NCI-H524 treated with DMSO at 0.1 percent for 48 hours (cell line): ENCODE measurements at regions not wholly inside any gene's neighbourhood (a gene's known extent, or its start where the extent isn't known, plus 50 kb on each side); places are given as distances from the start of the nearest gene placed in this dataset.
"Not testable (repeated sequence)": the region's sequence is repeated elsewhere in the genome, so short reads cannot be mapped to it uniquely, and the experiment has no call there.

ENCODE experiments used
- DNase-seq: peaks from one replicate; lab custom pipeline; 2025; lab: John Stamatoyannopoulos, UW

DNA sequence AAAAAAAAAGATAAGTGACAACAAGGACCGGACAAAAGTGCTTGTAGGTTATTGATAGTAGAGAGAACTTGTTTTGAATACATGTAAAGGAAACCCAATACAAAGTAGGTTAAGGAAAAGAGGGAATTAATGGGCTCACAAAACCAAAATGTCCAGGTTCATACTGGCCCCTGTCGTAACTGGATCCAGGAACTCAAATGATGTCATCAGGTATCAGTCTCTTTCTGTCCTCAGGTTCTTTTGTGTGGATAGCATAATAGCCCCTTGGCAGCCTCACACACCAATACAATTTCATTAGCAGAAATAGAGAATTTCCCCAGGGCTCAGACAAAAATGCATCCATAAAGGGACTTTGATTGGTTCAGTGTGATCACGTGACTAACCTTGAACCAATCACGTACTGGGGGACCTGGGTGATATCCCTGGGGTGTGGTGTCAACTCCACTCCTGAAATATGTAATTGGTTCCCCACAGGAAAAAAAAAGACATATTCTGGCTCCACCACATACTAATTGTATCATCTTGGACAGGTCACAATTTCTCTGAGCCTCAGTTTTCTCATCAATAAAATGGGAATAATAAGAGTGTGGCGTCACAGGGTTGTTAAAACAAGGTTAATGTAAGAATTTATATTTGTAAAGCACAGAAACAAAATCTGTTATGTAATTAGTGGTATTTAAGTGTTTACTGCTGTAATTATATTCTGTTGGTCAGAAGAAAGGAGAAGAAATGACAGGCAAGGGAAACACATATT is 174.8 kb downstream of the PDGFRA start:
- DNase-seq = no peak

DNA sequence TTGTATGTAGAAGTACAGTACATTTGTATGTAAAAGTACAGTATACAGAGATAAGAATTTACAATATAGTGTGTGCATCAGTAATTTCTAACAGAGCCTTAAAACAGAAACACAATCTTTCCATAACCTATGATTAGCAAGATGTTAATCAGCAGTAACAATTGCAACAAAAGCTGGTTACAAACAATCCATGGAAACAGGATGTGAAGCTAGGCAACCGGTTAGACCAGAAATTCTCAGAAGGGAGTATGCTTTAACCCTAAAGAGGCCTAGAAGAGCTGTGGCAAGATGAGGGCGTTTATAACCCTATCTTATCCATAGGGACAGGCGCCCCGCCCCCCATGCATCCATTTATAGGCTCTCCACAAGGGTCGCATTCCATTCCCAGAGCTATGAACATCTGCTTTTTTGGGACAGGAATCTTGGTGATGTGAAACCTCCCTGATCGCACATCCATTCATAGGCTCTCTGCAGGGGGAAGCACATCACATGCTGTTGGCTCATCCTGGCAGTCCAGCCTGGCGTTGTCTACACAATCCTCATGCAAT is 180.3 kb downstream of the PDGFRA start:
- DNase-seq = not testable (repeated sequence)

DNA sequence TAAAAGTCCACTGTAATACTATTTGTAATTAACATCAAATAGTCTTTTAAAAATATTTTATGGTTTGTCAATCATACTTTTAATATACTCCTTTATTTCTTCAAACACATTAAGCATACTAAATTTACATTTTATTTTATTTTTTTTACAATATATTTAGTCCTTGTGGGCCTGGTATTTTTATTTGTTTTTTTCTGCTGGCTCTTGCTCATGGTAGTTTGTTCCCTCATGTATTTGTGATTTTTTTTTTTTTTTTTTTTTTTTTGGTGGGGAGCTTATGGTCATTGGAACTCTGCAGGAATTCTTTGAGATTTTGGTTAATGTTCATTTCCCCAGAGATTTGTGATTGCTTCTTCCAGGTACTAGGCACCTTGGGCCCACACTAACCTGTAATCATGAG is 185.5 kb downstream of the PDGFRA start:
- DNase-seq = no peak

DNA sequence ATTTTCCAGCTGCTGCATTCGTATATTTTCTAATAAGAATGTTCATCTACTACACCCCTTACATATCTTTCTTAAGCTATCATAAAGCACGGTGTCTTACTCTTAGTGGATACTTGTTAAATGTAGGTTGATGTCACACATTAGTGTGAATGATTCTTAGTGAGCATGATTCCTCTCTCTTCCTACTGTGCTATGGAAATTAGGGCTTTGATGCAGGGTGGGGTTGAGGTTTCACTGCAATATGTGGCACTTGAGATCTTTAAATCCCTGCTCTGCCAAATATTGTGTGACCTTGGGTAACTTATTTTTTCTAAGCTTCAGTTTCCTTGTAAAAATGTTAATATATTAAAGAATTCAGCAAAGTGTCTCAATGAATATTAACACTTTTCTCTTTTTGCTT is 188.4 kb downstream of the PDGFRA start:
- no peak for DNase-seq

DNA sequence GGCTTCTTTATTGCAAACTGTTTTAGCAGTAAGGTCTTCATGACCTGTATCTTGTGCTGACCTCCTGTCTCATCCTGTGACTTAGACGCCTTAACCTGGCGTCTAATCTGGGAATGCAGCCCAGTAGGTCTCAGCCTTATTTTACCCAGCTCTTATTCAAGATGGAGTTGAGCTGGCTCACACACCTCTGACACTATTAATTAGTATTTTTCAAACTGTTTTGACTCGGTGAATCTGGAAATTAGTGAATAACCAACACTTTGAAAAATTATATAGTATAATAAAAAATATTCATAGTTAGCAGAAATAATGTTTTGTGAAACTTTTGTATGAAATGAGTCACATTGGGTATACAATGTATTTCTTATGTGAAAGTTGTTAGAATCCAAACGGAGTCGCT is 189.4 kb downstream of the PDGFRA start:
- no peak for DNase-seq

DNA sequence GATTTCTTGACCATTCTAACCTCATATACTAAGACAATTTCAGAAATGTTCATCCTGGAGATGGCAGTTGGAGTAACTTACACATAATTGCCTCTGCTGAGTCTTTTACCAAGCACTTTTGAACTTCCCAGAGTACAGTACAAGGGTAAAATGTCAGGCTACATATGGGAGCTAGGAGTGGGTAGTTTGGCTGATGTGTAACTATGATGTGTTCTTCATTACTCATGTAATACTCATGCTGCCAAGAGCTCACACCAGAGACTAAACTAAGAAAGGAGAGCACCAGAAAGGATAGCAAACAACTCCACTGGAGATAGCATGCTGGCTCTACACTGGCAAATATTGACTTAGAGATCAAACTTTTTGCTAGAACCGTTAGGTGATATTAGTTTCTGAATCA is 194.0 kb downstream of the PDGFRA start:
- DNase-seq = no peak

DNA sequence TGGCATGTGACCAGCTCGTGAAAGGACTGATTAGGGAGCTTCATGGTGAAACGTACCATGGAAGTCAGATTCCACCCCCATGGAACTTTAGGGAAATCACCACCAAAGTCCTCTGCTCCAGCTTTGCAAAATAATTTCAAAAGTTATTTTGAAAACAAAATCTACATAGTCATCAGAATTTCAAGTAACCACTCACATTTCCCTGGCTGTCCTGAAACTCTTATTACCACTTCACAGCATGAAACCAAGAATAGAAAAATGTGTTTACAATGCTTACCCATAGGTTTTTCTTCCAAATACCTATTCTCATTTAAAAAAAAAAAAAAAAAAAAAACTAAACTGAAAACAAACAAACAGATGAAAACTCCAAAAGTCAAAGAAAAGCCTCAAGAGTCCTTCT is 198.7 kb downstream of the PDGFRA start:
- DNase-seq = no peak

DNA sequence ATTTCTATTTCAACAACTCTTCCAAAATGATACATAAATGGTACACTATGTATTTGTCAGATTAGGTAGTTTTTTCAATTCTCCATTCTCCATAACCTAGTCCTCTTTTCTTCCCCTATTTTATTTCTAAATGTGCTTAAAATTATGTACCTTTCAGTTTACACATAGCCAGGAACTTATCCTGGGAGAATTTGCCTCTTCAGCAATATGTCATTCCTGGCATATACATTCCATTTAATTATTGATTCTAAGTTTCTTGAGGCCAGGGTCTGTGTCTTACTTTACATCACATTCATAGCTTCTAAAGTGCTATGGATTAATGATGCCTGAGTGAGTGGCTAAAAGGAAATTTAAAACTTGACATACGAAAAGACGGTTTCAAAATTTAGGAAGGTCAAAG is 199.8 kb downstream of the PDGFRA start:
- no peak for DNase-seq

DNA sequence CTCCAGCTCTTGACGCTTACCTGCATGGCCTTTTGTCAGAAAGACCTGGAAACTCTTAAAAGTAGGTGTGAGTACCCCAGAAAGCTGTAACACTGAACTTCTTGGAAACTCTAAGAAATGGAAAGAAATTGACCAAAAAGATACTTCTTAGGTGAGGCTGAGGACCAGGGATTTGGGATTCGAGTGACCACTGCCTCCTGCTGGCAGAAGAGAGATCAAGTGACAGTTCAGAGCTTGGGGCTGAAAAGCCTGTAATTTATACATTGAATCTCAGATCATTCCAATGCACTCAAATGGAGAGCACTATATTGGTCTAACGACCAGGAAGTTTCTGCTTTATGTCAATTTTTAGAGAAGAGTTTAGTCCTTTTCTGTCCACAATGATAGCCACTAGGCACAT is 204.6 kb downstream of the PDGFRA start:
- DNase-seq = no peak

DNA sequence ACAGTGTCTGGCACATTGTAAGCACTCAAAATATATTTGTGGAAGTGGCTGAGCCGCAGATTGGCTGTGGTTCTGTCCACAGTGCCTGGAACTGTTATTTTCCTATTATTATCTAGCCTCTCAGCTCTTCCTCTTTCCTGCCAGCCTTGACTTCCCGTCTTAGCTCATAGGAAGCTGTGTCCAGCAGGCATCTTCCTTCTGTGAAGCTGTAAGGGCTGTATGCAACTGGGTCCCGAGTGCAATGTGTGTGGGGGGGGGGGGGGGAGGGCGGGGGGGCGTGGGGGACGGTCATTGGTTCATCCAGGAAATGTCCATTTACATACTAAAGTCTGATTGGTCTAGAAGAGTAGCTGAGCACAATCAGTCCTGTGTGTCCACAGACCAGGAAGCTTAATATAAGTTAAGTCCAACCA is 210.7 kb downstream of the PDGFRA start:
- no peak for DNase-seq

DNA sequence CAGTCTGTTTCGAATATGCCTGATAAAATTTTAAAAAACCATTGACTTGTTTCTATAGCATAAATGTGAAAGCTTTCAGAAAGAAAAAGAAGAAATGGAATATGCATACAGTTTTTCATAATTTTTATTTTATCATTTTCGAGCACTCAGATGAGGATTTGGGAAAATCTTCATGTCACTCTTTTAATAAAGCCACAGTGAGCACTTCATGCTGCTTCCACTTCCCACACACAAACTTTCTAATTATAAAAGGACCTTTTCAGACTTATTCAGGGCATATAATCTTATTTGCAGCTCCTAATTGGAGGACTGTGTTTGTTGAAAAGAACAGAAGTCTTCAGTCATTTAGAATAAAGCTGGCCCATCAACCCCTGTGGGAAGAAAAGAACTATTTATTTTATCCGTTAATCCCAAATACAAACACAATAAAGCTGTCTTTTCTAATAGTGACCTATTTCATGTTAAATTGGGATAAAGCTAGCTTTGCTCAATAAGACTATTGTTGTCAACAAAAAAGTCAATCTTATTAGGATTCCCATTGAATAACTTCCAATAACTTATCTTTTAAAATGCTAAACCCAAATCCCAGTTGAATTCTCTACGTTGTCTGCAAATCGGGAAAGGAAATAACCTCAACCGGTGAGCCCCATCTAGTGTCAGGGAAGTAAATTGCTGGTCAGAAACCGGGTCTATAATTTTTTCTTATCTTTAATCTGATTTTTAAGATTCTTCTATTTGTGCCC is 211.5 kb downstream of the PDGFRA start:
- DNase-seq = peak; percentile 5

DNA sequence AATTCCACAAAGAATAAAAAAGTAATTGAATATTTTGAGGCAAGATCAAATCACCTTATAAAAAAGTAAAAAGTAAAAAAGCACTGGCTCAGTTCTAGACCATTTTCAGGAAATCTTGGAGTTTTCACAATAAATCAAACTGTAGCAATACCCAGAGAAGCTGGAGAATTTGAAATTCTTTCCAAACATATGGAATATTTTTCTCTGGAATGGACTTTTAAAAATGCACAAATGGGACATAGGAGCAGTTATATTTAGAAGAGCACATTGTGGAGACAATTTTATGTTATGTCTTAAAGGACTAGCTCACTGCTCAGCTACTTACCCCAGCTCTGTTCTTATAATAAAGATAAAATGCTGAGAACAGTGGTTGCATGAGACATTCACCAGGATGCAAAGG is 211.9 kb upstream of the KIT start:
- DNase-seq = no peak

DNA sequence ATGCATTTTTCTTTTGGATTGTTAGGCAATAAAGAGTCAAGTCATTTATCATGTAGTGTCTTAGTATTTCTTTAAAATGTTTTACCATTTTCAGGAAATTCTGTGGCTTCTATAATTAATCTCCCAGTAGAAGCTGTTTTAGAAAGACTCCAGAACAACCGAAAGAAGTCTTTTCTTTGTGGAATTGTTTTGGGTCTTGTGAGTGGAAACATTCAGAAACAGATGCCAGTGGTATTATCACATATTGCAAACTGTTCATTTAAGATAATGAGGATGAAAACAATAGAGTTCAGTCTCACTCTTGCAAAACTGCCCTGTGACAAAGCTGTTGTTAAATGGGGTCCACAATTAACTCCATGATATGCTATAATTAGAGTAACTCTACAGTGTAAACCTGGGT is 211.2 kb upstream of the KIT start:
- DNase-seq = no peak

DNA sequence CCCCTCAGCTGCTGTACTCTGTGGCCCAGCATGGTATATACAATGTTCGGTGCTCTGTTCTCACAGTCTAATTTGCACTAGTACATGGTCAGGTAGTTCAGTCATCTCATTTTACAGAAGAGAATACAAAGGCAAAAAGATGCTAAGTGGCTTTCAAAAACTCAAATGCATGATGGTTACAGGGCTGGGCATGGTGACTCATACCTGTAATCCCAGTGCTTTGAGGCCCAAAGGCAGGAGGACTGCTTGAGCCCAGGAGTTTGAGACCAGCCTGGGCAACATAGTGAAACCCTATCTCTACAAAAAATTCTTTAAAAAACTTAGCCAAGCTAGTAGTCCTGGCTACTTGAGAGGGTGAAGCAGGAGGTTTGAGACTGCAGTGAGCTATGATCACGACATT is 210.5 kb upstream of the KIT start:
- DNase-seq = no peak

DNA sequence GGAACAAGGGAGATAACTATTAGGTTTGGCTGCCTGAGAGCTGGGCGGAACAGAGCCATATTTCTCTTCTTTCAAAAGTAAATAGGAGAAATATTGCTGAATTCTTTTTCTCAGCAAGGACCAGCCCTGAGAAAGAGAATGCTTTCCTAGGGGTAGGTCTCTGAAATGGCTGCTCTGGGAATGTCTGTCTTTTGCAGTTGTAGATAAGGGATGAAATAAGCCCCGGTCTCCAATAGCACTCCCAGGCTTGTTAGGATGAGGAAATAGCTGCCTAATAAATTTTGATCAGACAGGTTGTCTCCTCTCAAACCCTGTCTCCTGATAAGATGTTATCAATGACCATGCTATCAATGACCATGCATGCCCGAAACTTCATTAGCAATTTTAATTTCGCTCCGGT is 207.8 kb upstream of the KIT start:
- DNase-seq = no peak

DNA sequence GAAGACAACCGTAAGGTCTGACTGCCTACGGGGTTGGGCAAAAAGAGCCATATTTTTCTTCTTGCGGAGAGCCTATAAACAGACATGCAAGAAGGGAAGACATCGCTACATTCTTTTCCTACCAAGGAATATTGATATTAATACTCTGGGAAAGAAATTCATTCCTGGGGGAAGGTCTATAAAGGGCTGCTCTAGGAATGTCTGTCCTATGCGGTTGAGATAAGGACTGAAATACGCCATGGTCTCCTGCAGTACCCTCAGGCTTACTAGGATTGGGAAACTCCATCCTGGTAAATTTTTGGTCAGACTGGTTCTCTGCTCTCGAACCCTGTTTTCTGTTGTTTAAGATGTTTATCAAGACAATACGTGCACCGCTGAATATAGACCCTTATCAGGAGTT is 190.8 kb upstream of the KIT start:
- DNase-seq = not testable (repeated sequence)

DNA sequence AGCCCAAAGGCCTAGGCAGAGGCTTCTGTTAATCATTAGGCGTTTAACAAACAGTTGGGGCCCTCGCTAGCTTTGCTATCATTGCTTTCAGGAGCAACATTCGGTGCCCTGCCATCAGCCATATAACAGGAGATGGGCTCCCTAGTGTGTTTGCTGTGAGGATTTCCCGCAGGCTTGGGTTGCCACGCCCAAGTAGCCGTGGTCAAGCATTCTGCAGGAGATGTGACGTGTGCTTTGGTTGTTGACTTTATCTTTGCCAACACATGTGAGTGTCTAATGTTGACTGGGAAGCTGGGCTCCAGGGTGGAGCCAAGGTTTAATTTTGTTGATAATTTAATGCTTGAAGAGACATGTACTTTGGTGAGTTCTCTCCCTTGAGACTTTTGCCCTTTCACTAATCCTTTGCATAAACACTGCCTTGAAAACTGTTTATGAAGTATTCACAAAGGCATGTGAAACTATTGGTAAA is 184.6 kb upstream of the KIT start:
- no peak for DNase-seq

DNA sequence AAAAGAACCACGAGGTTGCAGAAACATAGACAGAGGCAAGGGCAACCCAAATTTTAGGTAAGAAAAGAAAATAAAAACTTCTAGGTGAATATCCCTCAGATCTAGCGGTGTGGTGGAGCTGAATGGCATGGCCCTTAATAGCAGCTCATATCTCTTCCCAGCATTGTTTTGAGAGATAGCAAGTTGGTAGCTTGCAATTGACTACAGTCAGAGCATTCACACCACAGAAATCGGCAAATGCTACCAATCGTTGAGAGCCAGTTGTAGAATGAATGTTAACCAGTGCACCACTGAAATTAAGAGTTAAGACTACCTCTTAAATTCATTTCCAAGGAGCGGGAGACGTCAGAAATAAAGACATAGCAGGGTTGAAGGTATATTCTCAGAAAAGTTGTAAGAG is 184.0 kb upstream of the KIT start:
- DNase-seq = no peak

DNA sequence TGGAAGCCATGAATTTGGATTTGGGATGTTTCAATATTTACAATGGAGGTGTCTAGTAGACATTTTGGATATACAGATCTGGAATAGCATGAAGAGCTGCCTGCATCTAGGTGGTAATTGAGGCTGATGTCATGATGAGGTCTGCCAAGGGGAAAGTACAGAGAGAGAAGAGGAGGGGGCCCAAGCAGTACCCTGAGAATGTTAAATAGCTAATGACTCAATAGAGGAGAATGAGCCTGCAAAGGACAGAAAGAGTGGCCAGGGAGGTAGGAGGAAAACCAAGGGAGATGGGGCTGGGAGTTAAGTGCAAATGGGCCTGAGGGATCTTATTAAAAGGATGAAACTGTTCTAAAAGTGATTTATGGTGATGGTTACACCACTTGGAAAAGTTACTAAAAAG is 182.2 kb upstream of the KIT start:
- no peak for DNase-seq

DNA sequence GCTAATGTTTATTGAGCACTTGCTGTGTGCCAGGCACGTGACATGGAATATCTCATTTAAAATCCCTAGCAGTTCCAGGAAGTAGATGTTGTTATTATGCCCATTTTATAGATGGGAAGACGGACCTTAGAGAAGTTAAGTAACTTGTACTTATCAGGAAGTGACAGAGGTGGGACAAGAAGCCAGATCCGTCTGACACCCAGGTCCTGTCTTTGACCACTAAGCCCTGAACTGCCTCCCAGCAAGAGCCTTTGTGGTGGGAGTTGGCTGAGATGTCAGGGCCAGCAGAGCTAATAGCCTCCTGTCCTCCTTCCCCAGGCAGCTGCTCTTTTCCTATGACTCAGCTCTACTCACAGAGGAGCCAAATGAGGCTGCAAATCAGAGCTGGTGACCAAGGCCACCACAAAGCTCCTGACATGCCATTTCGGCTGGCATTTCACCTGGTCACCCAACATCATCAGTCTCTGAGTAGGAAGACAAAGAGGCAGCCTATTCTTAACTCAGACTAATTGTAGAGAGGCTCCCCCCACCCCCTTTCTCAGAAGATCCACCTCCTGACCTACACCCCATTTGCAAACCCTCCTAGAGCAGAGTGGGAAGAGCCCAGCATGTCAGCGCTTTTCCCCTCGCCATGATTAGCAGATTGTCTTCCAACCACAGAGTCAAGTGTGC is 175.1 kb upstream of the KIT start:
- DNase-seq = no peak

DNA sequence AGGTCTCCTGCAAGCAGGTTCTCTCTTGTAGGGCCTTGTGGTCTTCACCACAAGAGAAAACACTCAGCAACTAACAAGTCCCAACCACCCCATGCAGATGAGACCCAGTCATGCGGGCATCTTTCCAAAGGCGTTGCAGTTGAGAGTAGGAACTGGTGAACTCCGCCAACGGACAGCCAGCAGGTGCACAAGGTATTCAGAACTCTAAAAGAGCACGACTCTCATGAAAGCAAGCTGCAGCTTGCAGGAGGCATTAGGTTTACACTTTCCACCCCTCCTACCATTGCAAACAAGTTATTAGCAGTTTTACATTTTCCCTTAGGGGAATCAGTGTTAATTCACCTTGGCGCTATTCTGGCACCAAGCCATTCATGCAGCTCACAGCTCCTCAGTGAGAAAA is 173.4 kb upstream of the KIT start:
- DNase-seq = no peak

DNA sequence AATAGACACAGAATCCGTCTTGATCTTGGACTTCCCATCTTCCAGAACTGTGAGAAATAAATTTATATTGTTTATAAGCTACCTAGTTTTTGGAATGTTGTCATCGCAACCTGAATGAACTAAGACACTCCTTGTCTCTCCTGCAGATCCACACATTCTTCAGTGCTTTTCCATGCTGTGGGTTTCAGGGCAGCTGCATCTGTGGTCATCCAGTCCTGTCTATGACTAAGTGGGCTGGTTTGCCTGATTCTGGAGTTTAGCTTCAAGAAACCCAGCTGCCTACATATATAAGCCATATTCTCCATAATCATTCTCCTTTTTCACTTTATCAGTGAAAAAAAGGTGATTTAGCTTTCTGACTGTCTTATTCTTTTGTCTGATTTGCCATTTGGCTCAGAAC is 170.3 kb upstream of the KIT start:
- DNase-seq = no peak

DNA sequence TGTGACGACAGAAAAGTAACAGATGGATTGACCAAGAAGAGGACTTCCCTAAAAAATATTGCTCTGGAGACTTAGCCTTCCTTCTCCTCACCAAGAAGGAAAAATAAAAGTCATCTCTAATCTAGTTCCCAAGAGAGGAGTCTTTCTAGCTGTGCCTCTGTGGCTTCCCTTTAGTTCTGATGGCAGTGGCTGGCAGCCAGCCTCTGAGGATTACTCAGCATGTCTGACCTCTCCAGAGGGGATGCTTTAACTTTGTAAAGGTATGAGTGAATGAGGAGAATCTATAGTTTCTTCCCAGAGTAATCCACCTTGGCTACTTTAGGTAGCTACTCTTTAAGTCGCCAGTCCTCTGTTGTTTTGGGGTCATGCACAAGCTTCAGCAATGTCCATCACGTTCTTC is 163.9 kb upstream of the KIT start:
- DNase-seq = no peak
